ENCODE measurements at regions not wholly inside any gene's neighbourhood (a gene's known extent, or its start where the extent isn't known, plus 50 kb on each side); places are given as distances from the start of the nearest gene placed in this dataset.
"Not testable (repeated sequence)": the region's sequence is repeated elsewhere in the genome, so short reads cannot be mapped to it uniquely, and the experiment has no call there.

DNA sequence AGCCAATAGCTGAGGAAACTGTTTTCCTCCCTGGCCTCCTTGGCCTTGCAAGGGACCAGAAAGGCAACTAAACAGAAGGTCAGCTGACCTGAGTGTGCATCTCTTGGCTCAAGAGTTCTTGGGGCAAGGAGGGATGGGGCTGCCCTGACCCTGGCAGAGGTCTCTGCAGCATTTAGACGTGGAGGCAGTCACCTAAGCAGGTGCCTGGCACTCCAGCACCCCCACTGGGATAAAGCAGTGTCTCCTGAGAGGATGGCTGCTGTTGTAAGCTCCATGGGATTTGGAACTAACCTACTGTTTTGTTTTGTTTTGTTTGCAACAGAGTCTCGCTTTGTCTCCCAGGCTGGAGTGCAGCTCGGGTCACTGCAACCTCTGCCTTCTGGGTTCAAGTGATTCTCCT lies 185.2 kb downstream of the TBC1D2B start:
- H3K27ac ChIP-seq (ENCODE audit: low read length): no peak overlapping the region
- no peaks in the 10 kb centered on the region for H3K27me3 ChIP-seq (ENCODE audit: control insufficient read depth, insufficient read depth, low read length)
- H3K36me3 ChIP-seq (ENCODE audit: control insufficient read depth, insufficient read depth, low read length): no peaks in the 10 kb centered on the region
- no peak for ATAC-seq
- CTCF ChIA-PET: no interaction called here
- H3K4me3 ChIP-seq (ENCODE audit: low read depth in 2 of 2, low read length in 2 of 2): no peak overlapping the region
- in situ Hi-C loops (cut with HindIII; ENCODE audit: low pct_unique_long_range_greater_than_20kb, low sequenced_read_pairs) (no loop called here), intact Hi-C loops (cut with micrococcal nuclease; ENCODE audit: unreplicated experiment) (no loop called here)
- TF ChIP-seq, protein P1, sequence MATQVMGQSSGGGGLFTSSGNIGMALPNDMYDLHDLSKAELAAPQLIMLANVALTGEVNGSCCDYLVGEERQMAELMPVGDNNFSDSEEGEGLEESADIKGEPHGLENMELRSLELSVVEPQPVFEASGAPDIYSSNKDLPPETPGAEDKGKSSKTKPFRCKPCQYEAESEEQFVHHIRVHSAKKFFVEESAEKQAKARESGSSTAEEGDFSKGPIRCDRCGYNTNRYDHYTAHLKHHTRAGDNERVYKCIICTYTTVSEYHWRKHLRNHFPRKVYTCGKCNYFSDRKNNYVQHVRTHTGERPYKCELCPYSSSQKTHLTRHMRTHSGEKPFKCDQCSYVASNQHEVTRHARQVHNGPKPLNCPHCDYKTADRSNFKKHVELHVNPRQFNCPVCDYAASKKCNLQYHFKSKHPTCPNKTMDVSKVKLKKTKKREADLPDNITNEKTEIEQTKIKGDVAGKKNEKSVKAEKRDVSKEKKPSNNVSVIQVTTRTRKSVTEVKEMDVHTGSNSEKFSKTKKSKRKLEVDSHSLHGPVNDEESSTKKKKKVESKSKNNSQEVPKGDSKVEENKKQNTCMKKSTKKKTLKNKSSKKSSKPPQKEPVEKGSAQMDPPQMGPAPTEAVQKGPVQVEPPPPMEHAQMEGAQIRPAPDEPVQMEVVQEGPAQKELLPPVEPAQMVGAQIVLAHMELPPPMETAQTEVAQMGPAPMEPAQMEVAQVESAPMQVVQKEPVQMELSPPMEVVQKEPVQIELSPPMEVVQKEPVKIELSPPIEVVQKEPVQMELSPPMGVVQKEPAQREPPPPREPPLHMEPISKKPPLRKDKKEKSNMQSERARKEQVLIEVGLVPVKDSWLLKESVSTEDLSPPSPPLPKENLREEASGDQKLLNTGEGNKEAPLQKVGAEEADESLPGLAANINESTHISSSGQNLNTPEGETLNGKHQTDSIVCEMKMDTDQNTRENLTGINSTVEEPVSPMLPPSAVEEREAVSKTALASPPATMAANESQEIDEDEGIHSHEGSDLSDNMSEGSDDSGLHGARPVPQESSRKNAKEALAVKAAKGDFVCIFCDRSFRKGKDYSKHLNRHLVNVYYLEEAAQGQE (IDR thresholded peaks at IDR 0.05; ENCODE audit: insufficient read depth in 1 of 2, low read depth in 2 of 2, low read length in 1 of 2): no peak
- no peak for TF ChIP-seq POLR2AphosphoS5 (IDR thresholded peaks at IDR 0.05; ENCODE audit: low read depth, low read length)
- no peak for TF ChIP-seq TCF7L2 (IDR thresholded peaks at IDR 0.05; ENCODE audit: low read depth, low read length)
- no peak for TF ChIP-seq CTCF (IDR thresholded peaks at IDR 0.05)
- no peak for TF ChIP-seq SIN3A (IDR thresholded peaks at IDR 0.05; ENCODE audit: borderline replicate concordance, insufficient read depth, low read depth, low read length)
- no peaks in the 10 kb centered on the region for H3K9me3 ChIP-seq (ENCODE audit: control insufficient read depth, insufficient read depth, low read depth, low read length)
- DNase-seq (ENCODE audit: low read depth, low spot score): no peak
- no TSS peak for BruUV-seq (replicated peaks)
- H3K4me1 ChIP-seq (ENCODE audit: control insufficient read depth, insufficient read depth, low read length): no peaks in the 10 kb centered on the region
- POLR2A ChIA-PET: no interaction called here

GRCh38 chr15:77891862-77892261 lies 185.6 kb downstream of the TBC1D2B start:
- BruUV-seq (replicated peaks); H3K27me3 ChIP-seq (ENCODE audit: control insufficient read depth, insufficient read depth, low read length); H3K36me3 ChIP-seq (ENCODE audit: control insufficient read depth, insufficient read depth, low read length); in situ Hi-C loops (cut with HindIII; ENCODE audit: low pct_unique_long_range_greater_than_20kb, low sequenced_read_pairs); H3K9me3 ChIP-seq (ENCODE audit: control insufficient read depth, insufficient read depth, low read depth, low read length); POLR2A ChIA-PET; DNase-seq (ENCODE audit: low read depth, low spot score); ATAC-seq; CTCF ChIA-PET; intact Hi-C loops (cut with micrococcal nuclease; ENCODE audit: unreplicated experiment); H3K4me1 ChIP-seq (ENCODE audit: control insufficient read depth, insufficient read depth, low read length); H3K27ac ChIP-seq (ENCODE audit: low read length); H3K4me3 ChIP-seq (ENCODE audit: low read depth in 2 of 2, low read length in 2 of 2): not testable (repeated sequence)

- intact Hi-C loops (cut with micrococcal nuclease; ENCODE audit: unreplicated experiment); DNase-seq (ENCODE audit: low read depth, low spot score); BruUV-seq (replicated peaks); CTCF ChIA-PET; H3K4me3 ChIP-seq (ENCODE audit: low read depth in 2 of 2, low read length in 2 of 2); in situ Hi-C loops (cut with HindIII; ENCODE audit: low pct_unique_long_range_greater_than_20kb, low sequenced_read_pairs); POLR2A ChIA-PET; H3K36me3 ChIP-seq (ENCODE audit: control insufficient read depth, insufficient read depth, low read length); H3K27ac ChIP-seq (ENCODE audit: low read length); ATAC-seq; H3K9me3 ChIP-seq (ENCODE audit: control insufficient read depth, insufficient read depth, low read depth, low read length); H3K27me3 ChIP-seq (ENCODE audit: control insufficient read depth, insufficient read depth, low read length); H3K4me1 ChIP-seq (ENCODE audit: control insufficient read depth, insufficient read depth, low read length): not testable (repeated sequence)
Observed at GRCh38 chr15:77890911-77891801, 186.4 kb downstream of the TBC1D2B start.

GRCh38 chr15:77889828-77890725 lies 187.4 kb downstream of the TBC1D2B start:
- DNase-seq (ENCODE audit: low read depth, low spot score); H3K36me3 ChIP-seq (ENCODE audit: control insufficient read depth, insufficient read depth, low read length); in situ Hi-C loops (cut with HindIII; ENCODE audit: low pct_unique_long_range_greater_than_20kb, low sequenced_read_pairs); H3K27me3 ChIP-seq (ENCODE audit: control insufficient read depth, insufficient read depth, low read length); H3K9me3 ChIP-seq (ENCODE audit: control insufficient read depth, insufficient read depth, low read depth, low read length); CTCF ChIA-PET; H3K27ac ChIP-seq (ENCODE audit: low read length); intact Hi-C loops (cut with micrococcal nuclease; ENCODE audit: unreplicated experiment); H3K4me3 ChIP-seq (ENCODE audit: low read depth in 2 of 2, low read length in 2 of 2); ATAC-seq; H3K4me1 ChIP-seq (ENCODE audit: control insufficient read depth, insufficient read depth, low read length); BruUV-seq (replicated peaks); POLR2A ChIA-PET: not testable (repeated sequence)

Measured in Panc1 (cell line).